Activated CD8-positive, alpha-beta memory T cell treated with anti-CD3 and anti-CD28 coated beads, Interleukin-2, amount 10 ng/mL, durations not matched to agents 7 days and 5 days (primary cell): ENCODE measurements at regions not wholly inside any gene's neighbourhood (a gene's known extent, or its start where the extent isn't known, plus 50 kb on each side); places are given as distances from the start of the nearest gene placed in this dataset.

Experiments used
- ATAC-seq: fragments of 150-1000 bp; cut with Tn5 transposase; one replicate; pipeline ENCODE4 v1.10.0; 2021; ENCODE audit warnings: moderate library complexity
- CTCF ChIA-PET: fragments of 350-600 bp; sonication (Branson Sonifier 250); formaldehyde crosslinking; loops from one replicate; lab custom pipeline; 2021; ENCODE audit warnings: antibody characterized with exemption; lab: Charles Lee
- DNase-seq: peaks from one replicate; pipeline ENCODE4 v3.0.0-alpha.2; 2020
- H3K27ac Mint-ChIP-seq: one replicate; pipeline ENCODE4 v1.8.0; 2021; ENCODE audit warnings: mild to moderate bottlenecking, mixed read lengths
- H3K27me3 Mint-ChIP-seq: one replicate; pipeline ENCODE4 v1.8.0; 2021; ENCODE audit warnings: mixed read lengths
- H3K36me3 Mint-ChIP-seq: one replicate; pipeline ENCODE4 v1.8.0; 2021; ENCODE audit warnings: mild to moderate bottlenecking, mixed read lengths
- H3K4me1 Mint-ChIP-seq: one replicate; pipeline ENCODE4 v1.8.0; 2021; ENCODE audit warnings: mixed read lengths
- H3K4me3 Mint-ChIP-seq: one replicate; pipeline ENCODE4 v1.8.0; 2021; ENCODE audit warnings: mild to moderate bottlenecking, moderate library complexity, mixed read lengths
- H3K9me3 Mint-ChIP-seq: one replicate; pipeline ENCODE4 v1.8.0; 2022; ENCODE audit warnings: low read depth, mixed read lengths

DNA sequence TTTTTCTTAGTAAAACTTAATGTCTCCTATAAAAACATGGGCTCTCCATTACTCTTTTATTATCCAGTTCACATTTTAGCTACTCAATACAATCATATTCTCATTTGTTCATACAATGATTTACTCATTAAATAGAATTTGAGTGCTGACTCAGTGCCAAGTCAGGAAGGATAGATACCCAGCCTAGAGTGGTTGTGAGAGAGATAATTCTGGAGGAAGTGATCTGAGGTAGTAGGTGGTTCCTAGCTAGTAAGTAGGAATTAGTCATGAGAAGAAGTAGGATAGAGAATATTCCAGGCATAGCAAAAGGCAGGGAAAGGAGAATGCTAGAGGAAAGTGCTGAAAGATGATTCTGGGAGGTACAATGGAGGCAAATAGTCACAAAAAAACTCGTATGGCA lies 133.5 kb upstream of the MBL2 start:
- DNase-seq: no peak
- Mint-ChIP-seq H3K27ac (no peak overlapping the region), H3K4me3 (no peak overlapping the region), H3K4me1 (no peaks in the 10 kb centered on the region), H3K36me3 (no peaks in the 10 kb centered on the region), H3K9me3 (peaks cover 2% of the 10 kb centered on the region), H3K27me3 (no peaks in the 10 kb centered on the region)
- ATAC-seq: no peak
- CTCF ChIA-PET: no interaction called here

- DNase-seq (no peak), ATAC-seq (no peak)
- CTCF ChIA-PET: no interaction called here
- H3K27me3 Mint-ChIP-seq: no peaks in the 10 kb centered on the region
- H3K4me3 Mint-ChIP-seq: no peak overlapping the region
- no peak overlapping the region for H3K27ac Mint-ChIP-seq
- no peaks in the 10 kb centered on the region for H3K36me3 Mint-ChIP-seq
- peaks cover 2% of the 10 kb centered on the region for H3K9me3 Mint-ChIP-seq
- no peaks in the 10 kb centered on the region for H3K4me1 Mint-ChIP-seq
Measured at GRCh38 chr10:52903397-52903938, 130.9 kb upstream of the MBL2 start.

DNA sequence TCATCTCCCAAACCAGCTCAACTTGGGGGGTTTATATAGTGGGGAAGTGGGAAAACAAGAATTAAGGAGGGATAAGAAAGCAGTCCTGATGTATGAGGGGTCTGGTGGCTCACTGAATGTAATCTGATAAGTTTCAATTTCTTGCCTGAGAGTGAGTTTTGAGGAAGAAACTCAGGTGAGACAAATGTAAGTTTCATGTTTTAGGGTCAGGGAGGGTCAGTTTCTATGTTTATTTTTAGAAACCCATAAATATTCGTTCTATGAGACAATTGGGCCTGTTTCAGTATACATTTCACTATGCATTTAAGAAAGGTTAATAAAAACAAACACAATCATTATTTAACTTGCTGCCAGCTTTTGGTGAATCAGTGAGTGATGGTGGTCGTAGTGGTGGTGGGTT lies 128.0 kb upstream of the MBL2 start:
- ATAC-seq: no peak
- Mint-ChIP-seq H3K36me3 (no peaks in the 10 kb centered on the region), H3K4me1 (no peaks in the 10 kb centered on the region), H3K27me3 (no peaks in the 10 kb centered on the region), H3K9me3 (peaks cover 5% of the 10 kb centered on the region), H3K27ac (no peak overlapping the region), H3K4me3 (no peak overlapping the region)
- DNase-seq: no peak
- CTCF ChIA-PET: no interaction called here

DNA sequence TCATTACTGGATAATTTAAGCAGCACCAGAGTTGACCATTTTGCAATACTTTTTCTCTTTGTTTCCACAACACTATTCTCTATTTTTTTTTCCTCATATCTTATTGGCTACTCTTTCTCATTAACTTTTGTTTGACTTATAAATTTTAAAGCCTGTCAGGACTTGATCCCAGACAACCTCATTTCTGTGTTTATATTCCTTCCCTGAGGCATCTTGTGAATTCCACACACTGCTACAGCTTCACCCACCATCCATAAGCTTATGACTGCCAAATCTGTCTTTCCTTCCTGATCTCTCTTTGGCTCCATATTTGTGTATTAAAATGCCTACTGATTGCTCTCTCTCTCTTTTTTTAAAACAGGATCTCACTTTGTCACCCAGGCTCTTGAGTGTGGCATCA lies 124.6 kb upstream of the MBL2 start:
- Mint-ChIP-seq H3K27ac (no peak overlapping the region), H3K9me3 (peaks cover 5% of the 10 kb centered on the region), H3K27me3 (no peaks in the 10 kb centered on the region), H3K36me3 (no peaks in the 10 kb centered on the region), H3K4me1 (no peaks in the 10 kb centered on the region), H3K4me3 (no peak overlapping the region)
- CTCF ChIA-PET: no interaction called here
- ATAC-seq (no peak), DNase-seq (no peak)

DNA sequence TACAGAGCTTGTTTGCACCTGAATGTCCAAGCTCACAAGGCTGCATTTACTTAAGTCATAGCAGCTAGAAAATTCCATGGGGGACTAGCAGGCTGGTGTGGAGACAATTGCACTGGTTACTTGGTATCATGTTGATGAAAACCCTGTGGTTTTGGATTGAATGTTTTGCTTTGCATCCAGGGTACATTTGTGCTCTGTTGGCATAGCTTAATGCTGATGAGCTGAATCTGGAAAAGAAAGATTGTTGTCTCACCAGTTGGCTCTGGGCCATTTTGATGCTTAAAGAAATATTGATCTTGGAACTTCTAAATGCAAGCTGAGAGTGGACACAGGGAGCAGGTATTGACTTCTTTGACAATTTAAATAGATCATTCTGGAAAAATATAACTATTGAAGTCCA lies 122.5 kb upstream of the MBL2 start:
- H3K36me3 Mint-ChIP-seq: no peaks in the 10 kb centered on the region
- H3K4me3 Mint-ChIP-seq: no peak overlapping the region
- no peaks in the 10 kb centered on the region for H3K4me1 Mint-ChIP-seq
- H3K27ac Mint-ChIP-seq: no peak overlapping the region
- H3K27me3 Mint-ChIP-seq: no peaks in the 10 kb centered on the region
- peaks cover 5% of the 10 kb centered on the region for H3K9me3 Mint-ChIP-seq
- DNase-seq: no peak
- ATAC-seq: no peak
- CTCF ChIA-PET: no interaction called here

DNA sequence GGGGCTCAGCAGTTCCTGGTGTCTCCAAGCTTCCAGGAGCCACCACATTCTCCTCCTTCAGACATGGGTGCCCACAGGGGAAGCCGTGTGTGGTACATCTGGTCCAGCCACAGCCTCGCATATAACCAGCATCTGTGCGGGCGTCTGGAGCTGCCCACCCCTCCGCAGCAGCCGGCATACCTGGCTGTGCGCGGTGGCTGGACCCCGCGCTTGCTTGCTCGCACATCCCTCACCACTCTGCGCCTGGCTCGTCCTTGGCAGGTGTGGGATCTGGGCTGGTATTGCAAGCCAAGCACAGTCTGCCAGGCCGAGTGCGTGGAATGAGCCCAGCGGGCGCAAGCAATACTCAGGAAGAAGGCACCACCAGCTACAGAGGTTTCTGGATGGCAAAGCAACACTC lies 117.7 kb upstream of the MBL2 start:
- Mint-ChIP-seq H3K27ac (no peak overlapping the region), H3K27me3 (no peaks in the 10 kb centered on the region), H3K4me1 (no peaks in the 10 kb centered on the region), H3K9me3 (peaks cover 4% of the 10 kb centered on the region), H3K4me3 (no peak overlapping the region), H3K36me3 (no peaks in the 10 kb centered on the region)
- ATAC-seq (no peak), DNase-seq (no peak)
- CTCF ChIA-PET: no interaction called here

DNA sequence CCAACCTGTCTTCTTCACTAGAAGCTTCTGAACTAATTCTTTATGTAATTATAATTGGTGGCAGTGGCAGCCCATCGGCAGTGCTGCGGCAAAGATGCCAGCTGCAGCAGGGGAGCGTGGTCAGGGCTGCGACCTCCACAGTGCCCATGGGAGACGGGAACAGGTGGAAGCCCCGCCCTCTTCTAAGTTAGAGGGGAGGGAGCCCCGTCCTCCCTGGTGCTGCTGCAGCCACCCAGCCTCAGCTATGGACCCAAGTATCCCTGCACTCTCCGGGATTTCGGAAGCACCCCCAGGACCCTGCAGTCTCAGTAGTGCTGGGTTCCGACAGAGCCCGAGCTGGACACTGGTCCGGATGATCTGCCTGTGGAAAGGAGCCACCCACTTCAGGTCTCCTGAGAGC lies 117.0 kb upstream of the MBL2 start:
- no peaks in the 10 kb centered on the region for H3K36me3 Mint-ChIP-seq
- CTCF ChIA-PET: no interaction called here
- no peak for ATAC-seq
- peaks cover 4% of the 10 kb centered on the region for H3K9me3 Mint-ChIP-seq
- no peak overlapping the region for H3K27ac Mint-ChIP-seq
- H3K27me3 Mint-ChIP-seq: no peaks in the 10 kb centered on the region
- H3K4me3 Mint-ChIP-seq: no peak overlapping the region
- H3K4me1 Mint-ChIP-seq: no peaks in the 10 kb centered on the region
- DNase-seq: no peak

DNA sequence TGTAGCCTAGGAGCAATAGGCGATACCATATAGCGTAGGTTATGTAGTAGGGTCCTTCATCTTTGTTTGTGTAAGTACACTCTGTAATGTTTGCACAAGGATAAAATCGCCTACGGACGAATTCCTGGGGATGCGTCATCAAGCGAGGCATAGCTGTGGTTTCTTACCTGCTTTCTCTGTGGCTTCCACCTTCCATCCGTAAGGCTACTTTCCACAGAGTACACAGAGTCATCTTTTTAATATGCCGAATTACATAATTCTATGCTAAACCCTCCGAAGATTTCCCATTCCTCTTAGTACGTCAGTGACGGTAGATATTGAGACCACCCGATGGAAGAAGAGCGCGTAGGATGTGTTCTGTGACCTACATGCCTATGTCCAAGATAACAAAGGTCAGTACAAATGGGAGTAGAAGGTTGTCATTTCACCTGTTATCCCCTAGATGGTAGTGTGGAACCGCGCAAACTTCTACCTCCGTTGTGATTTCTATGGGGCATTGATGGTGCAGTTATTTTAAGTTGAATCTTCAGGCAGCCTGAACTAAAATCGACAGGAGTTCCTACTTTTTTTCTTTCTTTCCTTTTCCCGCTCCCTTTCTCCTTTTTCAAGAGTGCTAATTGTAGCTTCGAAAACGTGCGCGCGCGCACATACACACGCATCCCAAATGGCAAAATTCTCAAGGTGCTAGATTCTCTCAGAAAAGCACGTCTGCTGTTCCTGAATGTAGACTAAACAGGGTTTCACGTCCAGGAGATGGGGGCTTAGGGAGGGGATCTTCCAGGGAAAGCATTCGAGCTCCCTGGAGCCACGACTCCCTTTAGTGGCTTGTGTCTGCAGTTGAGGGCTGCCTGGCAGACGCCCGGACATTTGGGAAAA lies 111.7 kb upstream of the MBL2 start:
- CTCF ChIA-PET: no interaction called here

DNA sequence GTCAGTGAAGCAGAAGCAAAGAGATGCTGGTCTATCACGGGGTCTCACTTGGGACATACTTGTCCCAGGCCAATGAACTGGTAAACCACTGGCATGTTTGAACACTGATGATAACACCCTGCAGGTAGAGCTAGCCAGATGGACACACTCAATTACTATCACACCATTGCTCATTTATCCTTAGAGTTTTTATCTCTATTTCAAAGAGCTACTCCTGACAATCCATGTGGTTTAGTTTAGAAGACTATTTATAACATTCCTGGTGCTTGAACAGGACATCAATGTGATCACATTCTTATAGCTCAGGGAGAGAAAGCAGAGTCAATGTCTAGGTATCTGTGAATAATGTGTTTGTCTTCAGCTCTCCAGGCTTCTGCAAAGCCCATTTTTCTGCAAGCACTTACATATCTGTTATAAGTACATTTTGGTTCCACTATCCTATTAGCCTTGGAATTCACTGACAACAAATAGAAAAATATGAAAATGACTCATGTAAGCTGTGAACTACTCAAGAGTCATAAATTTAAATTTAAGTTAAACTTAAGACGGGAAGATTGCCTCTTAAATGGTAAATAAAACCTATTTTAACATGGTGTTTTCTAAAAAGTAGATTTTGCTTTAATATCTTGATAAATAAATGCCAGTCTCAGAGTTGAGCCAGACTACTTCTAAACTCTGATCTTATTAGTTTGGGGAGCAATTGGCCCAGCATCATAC lies 106.7 kb upstream of the MBL2 start:
- Mint-ChIP-seq H3K4me3 (no peak overlapping the region), H3K27ac (no peak overlapping the region), H3K4me1 (no peaks in the 10 kb centered on the region), H3K27me3 (no peaks in the 10 kb centered on the region), H3K36me3 (no peaks in the 10 kb centered on the region), H3K9me3 (no peaks in the 10 kb centered on the region)
- CTCF ChIA-PET: no interaction called here
- ATAC-seq (no peak), DNase-seq (no peak)

More for the DNA sequence above, 111.7 kb upstream of the MBL2 start:
- H3K27me3 Mint-ChIP-seq: no peaks in the 10 kb centered on the region
- ATAC-seq (no peak), DNase-seq (no peak)
- no peak overlapping the region for H3K4me3 Mint-ChIP-seq
- no peaks in the 10 kb centered on the region for H3K36me3 Mint-ChIP-seq
- peaks cover 4% of the 10 kb centered on the region for H3K9me3 Mint-ChIP-seq
- H3K27ac Mint-ChIP-seq: no peak overlapping the region
- H3K4me1 Mint-ChIP-seq: no peaks in the 10 kb centered on the region

DNA sequence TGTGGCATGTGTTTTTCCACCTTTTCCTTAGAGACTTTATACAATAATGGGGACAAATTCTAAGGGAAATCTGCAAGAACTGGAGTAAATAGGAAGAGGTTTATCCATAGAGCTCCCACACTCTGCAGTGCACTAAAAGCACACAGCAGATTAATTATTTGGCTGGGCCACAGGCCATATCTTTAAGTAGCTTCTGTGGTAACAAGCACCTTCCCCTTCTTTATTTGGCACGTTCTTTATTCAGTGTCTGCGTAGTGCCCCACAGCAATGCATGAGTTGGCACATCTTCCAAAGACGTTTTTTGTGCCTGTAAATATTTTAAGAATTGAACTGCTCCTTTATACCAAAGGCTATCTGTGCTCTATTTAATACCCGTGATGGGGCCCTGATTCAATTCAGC lies 104.9 kb upstream of the MBL2 start:
- CTCF ChIA-PET: no interaction called here
- no peaks in the 10 kb centered on the region for H3K27me3 Mint-ChIP-seq
- no peaks in the 10 kb centered on the region for H3K36me3 Mint-ChIP-seq
- H3K4me1 Mint-ChIP-seq: no peaks in the 10 kb centered on the region
- no peak overlapping the region for H3K4me3 Mint-ChIP-seq
- no peak for DNase-seq
- no peak for ATAC-seq
- H3K27ac Mint-ChIP-seq: no peak overlapping the region
- no peaks in the 10 kb centered on the region for H3K9me3 Mint-ChIP-seq

- no peak for ATAC-seq
- H3K4me1 Mint-ChIP-seq: no peaks in the 10 kb centered on the region
- H3K27me3 Mint-ChIP-seq: no peaks in the 10 kb centered on the region
- no peak overlapping the region for H3K27ac Mint-ChIP-seq
- H3K9me3 Mint-ChIP-seq: no peaks in the 10 kb centered on the region
- no peak overlapping the region for H3K4me3 Mint-ChIP-seq
- DNase-seq: no peak
- CTCF ChIA-PET: no interaction called here
- H3K36me3 Mint-ChIP-seq: no peaks in the 10 kb centered on the region
Measured at GRCh38 chr10:52875336-52875735, 102.8 kb upstream of the MBL2 start.

- H3K9me3 Mint-ChIP-seq: peaks cover 2% of the 10 kb centered on the region
- H3K27ac Mint-ChIP-seq: no peak overlapping the region
- no peaks in the 10 kb centered on the region for H3K27me3 Mint-ChIP-seq
- no peaks in the 10 kb centered on the region for H3K36me3 Mint-ChIP-seq
- H3K4me3 Mint-ChIP-seq: no peak overlapping the region
- CTCF ChIA-PET: no interaction called here
- no peak for DNase-seq
- H3K4me1 Mint-ChIP-seq: no peaks in the 10 kb centered on the region
- no peak for ATAC-seq
Measured at GRCh38 chr10:52874581-52874980, 102.0 kb upstream of the MBL2 start.

DNA sequence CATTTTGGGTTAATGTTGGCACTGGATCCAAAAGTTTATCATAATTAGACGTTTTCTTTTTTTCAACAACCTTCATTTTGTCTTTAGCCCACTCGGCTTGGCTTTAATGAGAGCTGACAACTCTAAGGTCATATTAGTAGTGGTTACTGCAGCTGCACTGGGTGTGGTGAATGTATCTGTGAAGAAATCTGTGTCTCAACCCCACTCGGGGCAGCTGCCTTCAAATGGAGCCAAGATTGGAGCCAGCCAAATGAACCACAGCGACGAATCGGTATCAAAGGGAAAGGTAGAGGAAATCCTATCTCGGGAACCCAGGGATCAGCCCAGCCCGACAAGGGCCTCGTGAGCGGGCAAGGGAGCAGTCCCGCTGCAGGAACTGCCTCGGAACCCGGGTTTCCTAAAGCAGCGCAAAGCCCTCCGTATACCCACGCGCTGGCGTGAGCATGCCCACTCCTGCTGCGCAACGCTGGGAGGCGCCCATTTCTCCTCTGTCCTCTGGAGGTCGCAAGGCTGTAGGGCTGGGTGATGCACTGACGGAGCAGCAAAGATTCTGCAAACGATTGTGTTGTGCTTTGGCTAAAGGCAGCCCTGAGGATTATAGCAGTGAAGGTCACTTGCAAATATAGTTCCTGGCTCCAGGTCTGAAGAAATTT lies 98.7 kb upstream of the MBL2 start:
- H3K27me3 Mint-ChIP-seq: no peaks in the 10 kb centered on the region

More for the DNA sequence above, 98.7 kb upstream of the MBL2 start:
- no peak overlapping the region for H3K27ac Mint-ChIP-seq
- CTCF ChIA-PET: no interaction called here
- H3K9me3 Mint-ChIP-seq: peaks cover 13% of the 10 kb centered on the region
- DNase-seq (no peak), ATAC-seq (no peak)
- H3K36me3 Mint-ChIP-seq: no peaks in the 10 kb centered on the region
- no peak overlapping the region for H3K4me3 Mint-ChIP-seq
- H3K4me1 Mint-ChIP-seq: no peaks in the 10 kb centered on the region
